Vagina (tissue), 2 donors: ENCODE measurements at regions not wholly inside any gene's neighbourhood (a gene's known extent, or its start where the extent isn't known, plus 50 kb on each side); places are given as distances from the start of the nearest gene placed in this dataset.

Experiments
- CTCF ChIP-seq, 3 experiments: fragments of 450-650 bp in 2 of 3; fragments of 200-600 bp in 1 of 3; sonication (generic) in 1 of 3; IDR thresholded peaks; one replicate each; pipeline ENCODE4 v1.5.1; 2017 to 2019; ENCODE audit warnings: antibody characterized with exemption in 3 of 3, mild to moderate bottlenecking in 2 of 3, moderate library complexity in 2 of 3
- POLR2AphosphoS5 ChIP-seq, 2 donors: sonication (generic); formaldehyde crosslinking; IDR thresholded peaks; one replicate each; pipeline ENCODE4 v1.9.0; 2017; ENCODE audit warnings: antibody characterized with exemption in 2 of 2, mild to moderate bottlenecking in 2 of 2, low read depth in 1 of 2; ENCODE audit not compliant: insufficient read depth in 1 of 2

DNA sequence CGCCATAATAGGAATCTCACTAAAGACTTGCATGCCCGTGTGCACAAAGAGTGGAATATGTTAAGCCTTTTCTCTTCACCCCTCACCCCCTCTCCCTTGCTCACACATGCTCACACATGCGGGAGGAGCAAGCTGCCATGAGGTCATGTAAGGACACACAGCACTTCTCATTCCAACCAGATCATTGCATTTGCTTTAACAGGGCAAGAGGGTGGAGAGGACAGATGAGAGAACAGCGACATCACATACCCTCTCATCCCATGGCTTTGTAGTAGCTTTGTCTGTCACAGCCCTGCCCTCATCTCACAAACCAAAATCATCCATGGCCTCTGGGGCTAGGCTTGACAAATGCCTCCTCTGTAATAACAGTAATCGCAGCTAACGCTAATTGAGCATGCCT is 145.6 kb upstream of the FRY start:
- TF ChIP-seq POLR2AphosphoS5 (IDR thresholded peaks at IDR 0.05; ENCODE audit: insufficient read depth in 1 of 2, low read depth in 1 of 2) (no peak), CTCF (IDR thresholded peaks at IDR 0.05) (no peak)
